Osteoblast (primary cell): ENCODE measurements at regions not wholly inside any gene's neighbourhood (a gene's known extent, or its start where the extent isn't known, plus 50 kb on each side); places are given as distances from the start of the nearest gene placed in this dataset.

Source experiments
- DNase-seq: peaks from one replicate; pipeline ENCODE4 v3.0.0; 2011; ENCODE audit warnings: low spot score, mixed read lengths; ENCODE audit not compliant: insufficient read length; ENCODE audit errors: missing footprints
- H2AFZ ChIP-seq: 2 replicates; pipeline ENCODE4 v1.6.0; 2011; ENCODE audit warnings: mild to moderate bottlenecking, low read length
- H3K27ac ChIP-seq: 2 replicates; pipeline ENCODE4 v1.5.1; 2011; ENCODE audit warnings: mild to moderate bottlenecking, low read depth, low read length, moderate library complexity
- H3K27me3 ChIP-seq: 2 replicates; pipeline ENCODE4 v1.6.0; 2012; ENCODE audit warnings: mild to moderate bottlenecking, control low read depth, inconsistent platforms, low read length, moderate library complexity; ENCODE audit not compliant: insufficient read depth
- H3K36me3 ChIP-seq: 2 replicates; pipeline ENCODE4 v1.5.1; 2011; ENCODE audit warnings: mild to moderate bottlenecking, low read length, control low read depth, moderate library complexity; ENCODE audit not compliant: insufficient read depth
- H3K4me1 ChIP-seq: 2 replicates; pipeline ENCODE4 v1.5.1; 2011; ENCODE audit warnings: mild to moderate bottlenecking, low read length, control low read depth, moderate library complexity; ENCODE audit not compliant: insufficient read depth
- H3K4me2 ChIP-seq: 2 replicates; pipeline ENCODE4 v1.6.0; 2011; ENCODE audit warnings: mild to moderate bottlenecking, low read length; ENCODE audit not compliant: insufficient read depth
- H3K4me3 ChIP-seq: fragments of 200-600 bp; sonication (generic); 3 replicates; pipeline ENCODE4 v1.5.1; 2012; ENCODE audit warnings: mild to moderate bottlenecking, low read length, inconsistent platforms; ENCODE audit not compliant: insufficient read depth
- H3K79me2 ChIP-seq: 2 replicates; pipeline ENCODE4 v1.6.0; 2012; ENCODE audit warnings: mild to moderate bottlenecking, low read length, control low read depth, inconsistent platforms; ENCODE audit not compliant: insufficient read depth
- H3K9me3 ChIP-seq: 2 replicates; pipeline ENCODE4 v1.5.1; 2011; ENCODE audit warnings: low read depth, low read length, control low read depth
- H4K20me1 ChIP-seq: 2 replicates; pipeline ENCODE4 v1.6.0; 2012; ENCODE audit warnings: mild to moderate bottlenecking, low read length, control low read depth; ENCODE audit not compliant: insufficient read depth
- CTCF ChIP-seq: IDR thresholded peaks from 2 replicates; pipeline ENCODE4 v1.5.1; 2011; ENCODE audit warnings: mild to moderate bottlenecking, low read depth, low read length, moderate library complexity; ENCODE audit errors: extremely low read depth

- H4K20me1 ChIP-seq: no peaks in the 10 kb centered on the region
- H3K79me2 ChIP-seq: no peaks in the 10 kb centered on the region
- H3K27ac ChIP-seq: no peak overlapping the region
- H3K4me2 ChIP-seq: no peak overlapping the region
- no peaks in the 10 kb centered on the region for H3K9me3 ChIP-seq
- no peak overlapping the region for H2AFZ ChIP-seq
- DNase-seq: no peak
- H3K36me3 ChIP-seq: no peaks in the 10 kb centered on the region
- TF ChIP-seq CTCF: no peak
- no peak overlapping the region for H3K4me3 ChIP-seq
- no peaks in the 10 kb centered on the region for H3K4me1 ChIP-seq
- H3K27me3 ChIP-seq: no peaks in the 10 kb centered on the region
Measured at GRCh38 chr2:52220393-52220792, 1188.5 kb upstream of the NRXN1 start.

GRCh38 chr2:52210611-52211010 lies 1178.7 kb upstream of the NRXN1 start:
- Histone ChIP-seq H3K27ac (no peak overlapping the region), H3K79me2 (no peaks in the 10 kb centered on the region), H3K4me2 (no peak overlapping the region), H4K20me1 (no peaks in the 10 kb centered on the region), H2AFZ (no peak overlapping the region), H3K4me3 (no peak overlapping the region), H3K36me3 (no peaks in the 10 kb centered on the region), H3K27me3 (no peaks in the 10 kb centered on the region), H3K9me3 (no peaks in the 10 kb centered on the region), H3K4me1 (no peaks in the 10 kb centered on the region)
- DNase-seq: no peak
- TF ChIP-seq CTCF: no peak

GRCh38 chr2:52210161-52210560 lies 1178.2 kb upstream of the NRXN1 start:
- Histone ChIP-seq H3K9me3 (no peaks in the 10 kb centered on the region), H3K79me2 (no peaks in the 10 kb centered on the region), H3K36me3 (no peaks in the 10 kb centered on the region), H3K4me1 (no peaks in the 10 kb centered on the region), H3K27me3 (no peaks in the 10 kb centered on the region), H3K4me3 (no peak overlapping the region), H2AFZ (no peak overlapping the region), H3K27ac (no peak overlapping the region), H4K20me1 (no peaks in the 10 kb centered on the region), H3K4me2 (no peak overlapping the region)
- no peak for TF ChIP-seq CTCF
- DNase-seq: no peak

- no peaks in the 10 kb centered on the region for H3K79me2 ChIP-seq
- TF ChIP-seq CTCF: no peak
- H3K4me3 ChIP-seq: no peak overlapping the region
- no peaks in the 10 kb centered on the region for H4K20me1 ChIP-seq
- H3K27me3 ChIP-seq: no peaks in the 10 kb centered on the region
- no peaks in the 10 kb centered on the region for H3K4me1 ChIP-seq
- no peak overlapping the region for H2AFZ ChIP-seq
- H3K27ac ChIP-seq: no peak overlapping the region
- no peaks in the 10 kb centered on the region for H3K9me3 ChIP-seq
- no peak overlapping the region for H3K4me2 ChIP-seq
- DNase-seq: no peak
- no peaks in the 10 kb centered on the region for H3K36me3 ChIP-seq
Measured at GRCh38 chr2:52194342-52194741, 1162.4 kb upstream of the NRXN1 start.
